ENCODE measurements at regions not wholly inside any gene's neighbourhood (a gene's known extent, or its start where the extent isn't known, plus 50 kb on each side); places are given as distances from the start of the nearest gene placed in this dataset.

GRCh38 chr3:144073698-144074097 lies 102.1 kb downstream of the DIPK2A start:
- H3K9me3 ChIP-seq = no peaks in the 10 kb centered on the region
- intact Hi-C loops (cut with DNase I) = no loop called here
- no peaks in the 10 kb centered on the region for H3K4me1 ChIP-seq
- no peaks in the 10 kb centered on the region for H3K36me3 ChIP-seq
- no peak overlapping the region for H3K9ac ChIP-seq (ENCODE audit: low read depth in 2 of 2, low read length in 2 of 2)
- DNase-seq = no peak
- no peak overlapping the region for H3K27ac ChIP-seq
- TF ChIP-seq CTCF (IDR thresholded peaks at IDR 0.05) = no peak
- no peak overlapping the region for H3K4me3 ChIP-seq
- H3K27me3 ChIP-seq = no peaks in the 10 kb centered on the region

GRCh38 chr3:144079634-144080033 lies 108.0 kb downstream of the DIPK2A start:
- TF ChIP-seq CTCF (IDR thresholded peaks at IDR 0.05) = no peak
- no peak for DNase-seq
- Histone ChIP-seq H3K9ac (ENCODE audit: low read depth in 2 of 2, low read length in 2 of 2) (no peak overlapping the region), H3K27ac (no peak overlapping the region), H3K4me1 (no peaks in the 10 kb centered on the region), H3K4me3 (no peak overlapping the region), H3K27me3 (no peaks in the 10 kb centered on the region), H3K9me3 (no peaks in the 10 kb centered on the region), H3K36me3 (no peaks in the 10 kb centered on the region)
- intact Hi-C loops (cut with DNase I) = no loop called here

GRCh38 chr3:144084929-144085328 lies 113.3 kb downstream of the DIPK2A start:
- intact Hi-C loops (cut with DNase I) = no loop called here
- no peak for TF ChIP-seq CTCF (IDR thresholded peaks at IDR 0.05)

GRCh38 chr3:144085964-144086363 lies 114.3 kb downstream of the DIPK2A start:
- no peak overlapping the region for H3K27ac ChIP-seq
- no peak for TF ChIP-seq CTCF (IDR thresholded peaks at IDR 0.05)
- no peak for DNase-seq
- no peaks in the 10 kb centered on the region for H3K36me3 ChIP-seq
- H3K9ac ChIP-seq (ENCODE audit: low read depth in 2 of 2, low read length in 2 of 2) = no peak overlapping the region
- no peaks in the 10 kb centered on the region for H3K9me3 ChIP-seq
- no peaks in the 10 kb centered on the region for H3K4me1 ChIP-seq
- H3K27me3 ChIP-seq = no peaks in the 10 kb centered on the region
- H3K4me3 ChIP-seq = no peak overlapping the region
- intact Hi-C loops (cut with DNase I) = no loop called here

More at GRCh38 chr3:144084929-144085328, 113.3 kb downstream of the DIPK2A start:
- Histone ChIP-seq H3K4me1 (no peaks in the 10 kb centered on the region), H3K9ac (ENCODE audit: low read depth in 2 of 2, low read length in 2 of 2) (no peak overlapping the region), H3K36me3 (no peaks in the 10 kb centered on the region), H3K9me3 (no peaks in the 10 kb centered on the region), H3K4me3 (no peak overlapping the region), H3K27me3 (no peaks in the 10 kb centered on the region), H3K27ac (no peak overlapping the region)
- DNase-seq = no peak

- Histone ChIP-seq H3K9me3 (no peaks in the 10 kb centered on the region), H3K36me3 (no peaks in the 10 kb centered on the region), H3K4me1 (no peaks in the 10 kb centered on the region), H3K9ac (ENCODE audit: low read depth in 2 of 2, low read length in 2 of 2) (no peak overlapping the region), H3K4me3 (no peak overlapping the region), H3K27ac (no peak overlapping the region), H3K27me3 (no peaks in the 10 kb centered on the region)
- TF ChIP-seq CTCF (IDR thresholded peaks at IDR 0.05) = no peak
- no peak for DNase-seq
- intact Hi-C loops (cut with DNase I) = no loop called here
Observed at GRCh38 chr3:144096016-144096415, 124.4 kb downstream of the DIPK2A start.

GRCh38 chr3:144097163-144097562 lies 125.5 kb downstream of the DIPK2A start:
- Histone ChIP-seq H3K27me3 (no peaks in the 10 kb centered on the region), H3K9ac (ENCODE audit: low read depth in 2 of 2, low read length in 2 of 2) (no peak overlapping the region), H3K4me3 (no peak overlapping the region), H3K9me3 (no peaks in the 10 kb centered on the region), H3K4me1 (no peaks in the 10 kb centered on the region), H3K36me3 (no peaks in the 10 kb centered on the region), H3K27ac (no peak overlapping the region)
- DNase-seq = no peak
- no peak for TF ChIP-seq CTCF (IDR thresholded peaks at IDR 0.05)
- intact Hi-C loops (cut with DNase I) = no loop called here

Measured in colonic mucosa (tissue), 4 donors.